NCI-H1417 (cell line): ENCODE measurements at regions not wholly inside any gene's neighbourhood (a gene's known extent, or its start where the extent isn't known, plus 50 kb on each side); places are given as distances from the start of the nearest gene placed in this dataset.
"Not testable (repeated sequence)": the region's sequence is repeated elsewhere in the genome, so short reads cannot be mapped to it uniquely, and the experiment has no call there.

ENCODE experiments used
- DNase-seq, 3 experiments: peaks; one replicate each; lab custom pipeline; 2025; lab: John Stamatoyannopoulos, UW

DNA sequence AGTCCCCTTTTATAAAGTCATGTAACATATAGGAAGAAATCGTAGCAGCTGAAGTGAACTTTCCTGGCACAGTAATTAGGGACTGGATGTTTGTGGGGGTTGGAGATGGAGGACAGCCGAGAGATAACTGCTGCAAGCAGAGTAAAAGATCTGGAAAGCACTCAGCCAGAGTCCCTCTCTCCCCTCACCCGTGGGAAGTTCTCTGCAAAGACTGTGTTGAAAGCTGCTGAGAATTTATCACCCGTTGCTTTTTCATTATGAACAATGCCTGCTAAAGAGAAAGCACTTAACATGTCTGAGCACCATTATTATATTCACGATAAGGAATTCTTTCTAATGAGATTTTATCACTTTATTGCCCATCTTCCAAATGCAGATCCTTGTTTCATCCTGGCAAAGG is 248.8 kb downstream of the SHOX2 start:
- peak in 2 of 3 experiments; percentile 10 to 71 for DNase-seq

DNA sequence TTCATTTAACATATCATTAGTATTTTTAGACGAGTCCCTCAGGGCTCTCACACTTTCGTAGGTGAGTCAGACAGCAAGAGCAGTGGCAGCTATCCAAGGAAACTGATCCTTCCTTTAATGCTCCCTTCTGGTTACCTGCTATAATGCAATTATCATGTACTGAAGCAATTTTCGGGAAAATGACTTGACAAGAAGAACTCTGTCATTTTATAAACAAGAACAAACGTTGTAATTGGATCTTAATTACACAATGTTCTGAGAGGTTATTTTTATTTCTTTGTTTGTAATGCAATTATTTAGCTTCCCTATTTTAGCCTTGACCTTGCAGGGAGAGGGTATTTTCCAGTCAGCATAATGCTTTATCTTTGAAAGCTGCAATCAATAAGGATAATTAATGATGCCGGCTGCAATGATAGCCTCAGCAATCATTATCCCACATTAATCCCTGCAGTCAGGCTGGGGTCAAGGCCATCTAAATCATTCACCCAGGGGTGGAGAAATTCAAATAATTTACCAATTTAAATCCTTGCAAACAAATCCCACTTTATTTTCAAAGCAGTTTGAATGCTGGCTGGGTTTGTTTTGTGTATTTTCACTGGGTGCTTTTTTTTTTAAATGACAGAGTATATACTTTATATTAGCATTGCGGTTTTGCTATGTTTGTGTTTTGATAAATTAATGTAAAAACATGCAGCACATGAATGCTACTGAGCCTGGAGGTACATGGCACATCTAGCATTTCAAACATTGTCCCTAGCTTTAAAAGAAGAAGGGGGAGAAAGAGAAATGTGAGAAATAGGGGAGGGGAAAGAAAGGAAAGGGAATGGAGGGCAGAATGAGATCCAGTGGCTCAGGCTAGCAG is 249.9 kb downstream of the SHOX2 start:
- DNase-seq = peak in 2 of 3 experiments; percentile 84 to 96

DNA sequence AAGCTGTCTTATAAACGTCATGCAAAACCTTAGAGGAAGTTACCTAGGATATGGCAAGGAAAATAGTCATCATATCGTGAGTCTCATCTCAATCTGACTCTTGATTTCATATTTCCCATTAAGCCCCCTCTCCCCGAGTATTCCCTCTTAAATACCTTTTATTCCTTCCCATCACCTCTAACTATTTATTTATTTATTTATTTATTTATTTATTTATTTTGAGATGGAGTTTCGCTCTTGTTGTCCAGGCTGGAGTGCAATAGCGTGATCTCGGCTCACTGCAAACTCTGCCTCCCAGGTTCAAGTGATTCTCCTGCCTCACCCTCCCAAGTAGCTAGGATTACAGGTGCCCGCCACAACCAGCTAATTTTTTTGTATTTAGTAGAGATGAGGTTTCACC is 260.4 kb downstream of the SHOX2 start:
- DNase-seq = not testable (repeated sequence)

DNA sequence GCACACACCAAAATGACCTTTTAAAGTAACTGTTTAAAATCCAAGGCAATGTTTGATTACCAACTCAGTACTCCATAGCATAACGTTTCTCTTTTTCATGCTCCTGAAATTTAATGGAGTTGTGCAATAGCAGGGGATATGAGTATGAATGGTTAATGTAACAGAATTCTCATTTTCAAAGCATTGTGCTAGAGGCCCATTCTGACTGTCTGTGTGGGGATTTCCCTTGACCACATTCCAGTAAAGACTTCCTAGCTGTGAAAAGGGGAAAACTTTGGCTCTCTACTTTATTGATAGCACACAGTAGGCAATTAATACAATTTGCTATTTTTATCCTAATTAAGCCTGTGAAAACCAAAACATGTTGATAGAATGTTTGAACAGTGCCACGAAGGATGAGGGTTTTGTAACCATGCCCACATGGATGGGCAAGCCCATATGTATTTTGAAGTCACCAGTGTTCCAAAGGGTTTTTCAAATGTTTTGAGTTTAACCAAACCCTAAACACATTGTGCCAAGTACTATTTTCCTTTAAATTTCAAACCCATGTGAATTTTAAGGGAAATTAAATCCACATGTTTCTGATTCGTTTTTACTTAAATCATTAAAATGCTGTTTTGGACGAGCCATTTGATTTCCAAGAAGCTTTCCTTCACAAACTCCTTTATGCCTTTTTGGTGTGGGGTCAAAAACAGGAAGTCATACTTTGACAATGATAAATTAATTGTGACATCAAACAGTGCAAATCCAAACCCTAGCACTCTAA is 261.2 kb downstream of the SHOX2 start:
- DNase-seq = no peak

DNA sequence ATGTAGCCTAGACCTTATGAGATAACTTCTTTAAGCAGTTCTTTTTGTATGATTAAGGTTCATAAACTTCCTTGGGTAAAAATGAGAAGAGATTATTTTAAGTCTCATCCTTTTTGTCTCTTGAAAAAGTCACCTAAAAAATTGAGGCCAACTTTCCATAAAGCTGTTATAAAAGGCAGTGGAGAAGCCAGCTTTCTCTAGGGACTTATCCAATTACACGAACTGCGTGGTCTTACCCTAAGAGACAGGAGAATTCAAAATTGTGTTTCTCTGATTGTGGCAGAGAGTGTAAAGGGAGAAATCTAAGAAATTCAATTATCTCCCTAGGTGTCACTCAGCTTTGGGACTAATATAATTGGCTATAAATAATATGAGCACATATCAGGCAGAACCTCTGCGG is 262.0 kb downstream of the SHOX2 start:
- DNase-seq = no peak

DNA sequence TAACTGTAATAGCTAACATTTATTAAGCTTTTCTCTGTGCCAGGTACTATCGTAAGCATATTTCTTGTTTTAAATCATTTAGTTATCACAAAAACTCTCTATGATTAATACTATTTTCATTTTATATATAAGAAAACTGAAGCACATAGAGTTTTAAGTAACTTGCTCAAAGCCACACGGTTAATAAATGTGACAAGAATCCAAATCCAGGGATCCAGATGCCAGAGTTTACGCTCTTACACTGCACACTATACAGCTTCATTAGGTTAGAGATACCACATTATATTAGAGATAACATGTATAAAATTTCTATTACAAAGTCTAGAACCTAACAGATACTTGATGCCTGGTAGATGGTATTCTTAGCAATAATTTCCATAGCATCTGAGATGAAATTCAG is 265.2 kb downstream of the SHOX2 start:
- DNase-seq = no peak

DNA sequence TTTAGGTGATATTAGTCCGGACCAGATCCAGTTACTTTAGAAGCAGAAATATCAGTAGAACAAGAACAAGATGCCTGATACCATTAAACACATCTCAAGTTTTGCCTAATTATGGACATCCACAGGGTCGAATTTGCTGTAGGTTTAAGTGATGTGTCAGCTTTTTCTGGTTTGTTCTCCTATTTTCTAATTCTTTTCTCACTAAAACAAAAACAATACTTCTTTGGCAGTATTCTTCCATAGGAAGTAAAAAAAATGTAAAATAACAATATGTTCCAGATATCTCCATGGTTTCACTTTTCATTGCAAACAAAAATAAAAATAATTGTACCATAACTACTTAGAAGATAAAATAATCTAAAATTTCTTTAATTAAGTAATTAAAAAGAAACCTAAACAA is 265.7 kb downstream of the SHOX2 start:
- no peak for DNase-seq

DNA sequence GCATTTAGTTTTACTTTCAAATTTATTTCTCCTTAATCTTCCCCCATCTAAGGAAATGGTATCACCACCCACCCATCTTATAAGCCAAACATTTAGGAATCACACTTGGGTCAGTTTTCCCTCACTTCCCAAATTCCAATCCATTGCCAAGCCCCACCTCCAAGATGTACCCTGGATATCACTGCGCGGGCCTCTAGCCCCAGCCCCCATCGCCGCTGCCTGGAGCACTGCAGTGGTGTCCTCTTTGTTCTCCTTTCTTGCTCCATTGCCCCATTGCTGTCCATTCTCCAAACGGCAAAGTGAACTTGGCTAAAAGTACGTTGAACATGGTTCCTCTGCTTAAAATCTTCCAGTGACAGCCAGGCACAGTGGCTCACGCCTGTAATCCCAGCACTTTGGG is 267.8 kb downstream of the SHOX2 start:
- DNase-seq = no peak

DNA sequence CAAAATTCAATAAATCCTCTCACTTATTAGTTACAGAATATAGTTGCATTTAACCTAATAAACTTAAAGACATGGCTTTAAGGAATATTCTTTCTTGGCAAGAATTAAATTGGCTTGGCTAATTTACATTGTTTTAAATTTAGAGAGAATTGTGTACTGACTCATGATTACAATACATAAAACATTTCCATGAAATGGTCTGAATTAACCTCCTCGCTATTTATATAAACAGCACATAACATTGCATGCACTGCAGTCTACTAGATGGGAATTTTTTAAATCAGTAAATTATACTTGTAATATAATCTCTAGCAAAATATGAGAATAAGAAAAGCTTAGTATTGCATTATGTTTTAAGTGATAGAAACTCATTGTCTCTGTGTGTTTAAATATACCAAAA is 268.9 kb downstream of the SHOX2 start:
- no peak for DNase-seq

DNA sequence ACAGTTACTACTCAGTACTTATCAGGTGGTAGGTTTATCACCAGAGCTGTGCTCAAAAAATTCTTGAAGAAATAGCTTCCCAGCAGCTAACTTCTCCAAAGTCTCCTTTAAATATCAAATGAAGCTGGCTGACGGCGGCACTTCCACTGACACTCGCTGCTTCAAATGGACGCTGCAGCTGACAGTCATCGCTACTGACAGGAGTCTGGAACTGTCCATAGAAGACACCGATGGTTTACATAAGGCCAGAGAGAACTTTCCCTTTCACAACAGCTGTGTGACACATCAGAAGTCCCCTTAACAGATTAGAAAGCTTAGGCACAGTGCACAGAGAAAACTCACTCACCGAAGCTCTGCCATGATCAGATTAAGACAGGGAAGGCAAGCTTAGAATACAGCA is 270.2 kb downstream of the SHOX2 start:
- no peak for DNase-seq

DNA sequence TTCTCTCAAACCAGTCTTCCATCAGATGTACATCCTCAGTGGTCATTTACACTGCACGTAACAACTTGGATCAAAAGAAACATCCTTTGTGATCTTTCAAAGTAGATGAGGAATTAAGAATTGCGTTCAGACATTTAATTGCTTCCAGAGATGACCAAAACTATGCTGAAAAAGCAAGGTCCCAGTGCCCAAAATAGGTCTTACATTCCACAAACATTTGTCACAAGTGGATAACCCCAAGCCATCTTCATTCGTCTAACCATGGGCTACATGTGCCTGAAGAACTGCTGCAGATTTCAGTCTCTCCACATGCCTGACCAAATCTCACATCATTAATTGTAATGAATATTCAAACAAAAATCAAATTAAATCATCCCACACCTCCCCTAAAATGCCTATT is 273.6 kb downstream of the SHOX2 start:
- DNase-seq = no peak

DNA sequence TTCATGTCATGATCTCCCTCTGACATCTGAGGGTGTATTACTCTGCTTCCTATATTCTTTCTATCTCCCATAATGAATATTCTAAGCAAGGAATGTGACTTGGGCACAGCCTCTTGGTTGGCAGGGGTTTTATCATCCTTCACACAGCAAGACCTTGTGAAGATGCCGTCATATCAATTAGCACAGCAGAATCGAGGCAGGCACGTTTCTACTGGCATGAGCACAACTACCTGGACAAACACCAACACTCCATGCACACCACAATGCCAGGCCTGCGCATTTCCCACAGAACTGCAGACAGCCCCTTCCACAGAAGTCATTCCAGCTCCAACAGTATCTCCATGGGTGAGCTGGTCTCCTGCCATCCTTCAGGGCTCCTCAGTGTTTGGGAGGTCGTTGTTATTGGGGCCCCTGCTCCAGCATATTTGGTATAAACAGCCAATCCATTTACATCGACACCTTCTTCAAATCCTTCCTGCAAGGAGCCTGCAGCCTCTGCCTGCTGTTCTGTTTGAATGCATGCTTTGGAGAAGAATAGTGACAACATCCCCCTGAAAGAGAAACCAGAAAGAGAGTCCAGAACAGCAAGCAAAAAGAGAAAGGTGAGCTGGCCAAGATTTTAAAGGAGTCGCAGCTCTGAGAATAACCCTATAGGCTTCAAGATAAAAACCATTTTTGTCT is 275.5 kb downstream of the SHOX2 start:
- no peak for DNase-seq

DNA sequence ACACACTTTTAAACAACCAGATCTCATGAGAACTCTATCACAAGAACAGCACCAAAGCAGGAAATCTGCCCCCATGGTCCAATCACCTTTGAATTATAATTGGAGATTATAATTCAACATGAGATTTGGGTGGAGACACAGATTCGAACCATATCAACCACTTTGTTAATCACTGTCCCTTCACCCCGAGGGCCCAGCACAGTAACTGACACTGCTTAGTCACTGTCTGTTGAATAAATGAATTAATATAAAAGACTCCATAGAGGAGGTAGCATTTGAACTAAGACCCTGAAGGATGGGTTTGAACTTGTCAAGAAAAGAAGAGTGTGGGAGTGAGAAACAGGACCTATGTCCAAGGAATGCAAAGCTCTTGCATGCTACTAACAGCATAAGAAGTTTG is 276.4 kb downstream of the SHOX2 start:
- no peak for DNase-seq

DNA sequence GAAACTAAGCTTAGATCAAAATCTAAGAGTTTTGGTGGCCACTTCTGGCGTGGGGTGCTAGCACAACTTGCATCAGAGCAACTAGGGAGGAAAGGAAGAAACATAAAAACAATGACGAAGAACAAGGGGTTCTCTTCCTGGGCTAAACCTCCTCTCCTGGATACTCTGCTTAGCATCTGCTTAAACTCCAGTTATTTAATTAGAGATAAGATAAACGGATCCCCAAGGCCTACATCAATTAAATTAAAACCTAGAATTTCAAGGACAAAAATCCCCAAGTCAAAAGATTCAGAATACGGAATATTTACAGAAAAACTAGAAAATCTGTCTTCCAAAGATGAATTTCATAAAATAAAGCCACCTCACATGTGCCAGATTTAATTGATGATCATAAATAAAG is 281.9 kb downstream of the SHOX2 start:
- DNase-seq = no peak

DNA sequence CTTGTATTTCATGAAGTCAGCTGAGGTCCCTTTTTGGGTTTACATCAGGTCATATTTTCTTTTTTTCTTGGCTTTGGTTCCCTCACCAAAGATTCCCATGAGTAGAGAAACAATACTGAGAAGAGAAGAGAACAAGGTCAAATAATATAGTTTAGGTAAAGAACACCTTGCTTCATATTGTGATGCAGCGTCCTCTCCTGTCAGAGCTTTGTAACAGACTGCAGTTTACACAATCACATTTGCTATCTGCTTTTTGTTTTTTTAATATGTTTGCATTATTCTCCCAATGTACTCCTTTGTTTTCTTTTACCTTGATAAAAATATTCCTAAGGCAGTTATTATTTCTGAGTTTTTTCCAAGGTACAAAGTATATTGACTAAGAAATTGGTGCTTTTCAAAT is 283.2 kb downstream of the SHOX2 start:
- DNase-seq = no peak

DNA sequence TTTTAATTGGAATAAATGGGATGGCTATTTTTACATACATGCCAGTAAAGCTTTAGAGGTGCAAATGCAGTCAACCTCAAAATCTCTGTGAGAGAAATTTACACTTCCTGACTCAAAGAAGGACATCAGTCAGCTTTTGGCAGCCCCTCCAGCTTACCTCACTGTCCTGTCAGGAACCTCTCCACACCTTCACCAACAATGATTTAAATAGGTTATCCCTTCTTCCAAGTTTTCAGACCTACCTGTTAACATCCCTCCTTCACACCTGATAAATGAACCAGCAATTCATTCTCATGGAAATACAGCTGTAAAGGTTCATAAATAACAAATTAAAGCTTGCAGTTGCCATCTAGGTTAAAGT is 286.1 kb downstream of the SHOX2 start:
- no peak for DNase-seq

DNA sequence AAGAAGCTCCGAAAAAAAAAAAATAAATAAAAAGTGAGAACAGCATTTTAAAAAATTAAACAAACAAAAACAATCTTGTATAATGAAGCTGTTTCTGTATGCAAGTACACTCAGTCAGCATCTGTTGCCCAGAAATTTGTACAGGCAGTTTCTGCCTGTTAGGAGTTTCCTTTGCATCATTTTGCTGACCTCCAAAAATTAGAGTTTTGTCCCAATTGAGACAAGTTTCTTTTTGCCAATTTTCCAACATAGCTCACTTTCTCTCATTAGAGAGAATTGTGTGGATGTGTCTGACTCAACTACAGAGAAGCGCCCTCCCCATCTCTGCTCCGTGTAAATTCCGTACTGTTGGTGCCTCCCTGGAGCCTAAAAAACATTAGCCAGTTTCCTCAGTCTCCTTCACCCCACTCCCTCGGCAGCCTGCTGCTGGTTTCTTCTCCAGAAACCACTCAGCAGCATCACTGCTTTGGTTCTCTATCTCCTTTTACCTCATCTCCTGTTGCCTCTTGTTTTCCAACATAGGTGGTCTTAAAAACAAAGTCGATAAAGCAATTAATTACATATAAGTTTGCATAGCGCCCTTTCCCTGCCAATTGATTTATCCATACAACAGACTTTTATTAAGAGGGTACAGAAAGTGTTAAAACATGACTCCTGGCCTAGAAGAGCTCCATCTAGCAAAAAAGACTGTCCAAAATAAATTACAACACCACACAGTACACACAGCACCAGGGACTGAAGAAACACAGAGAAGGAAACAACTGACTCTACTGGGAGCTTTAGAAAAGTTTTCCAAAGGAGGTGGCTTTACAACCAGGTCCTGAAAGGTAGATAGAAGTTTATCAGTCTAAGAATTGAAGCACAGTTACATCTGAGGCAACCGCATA is 286.7 kb downstream of the SHOX2 start:
- DNase-seq = no peak

DNA sequence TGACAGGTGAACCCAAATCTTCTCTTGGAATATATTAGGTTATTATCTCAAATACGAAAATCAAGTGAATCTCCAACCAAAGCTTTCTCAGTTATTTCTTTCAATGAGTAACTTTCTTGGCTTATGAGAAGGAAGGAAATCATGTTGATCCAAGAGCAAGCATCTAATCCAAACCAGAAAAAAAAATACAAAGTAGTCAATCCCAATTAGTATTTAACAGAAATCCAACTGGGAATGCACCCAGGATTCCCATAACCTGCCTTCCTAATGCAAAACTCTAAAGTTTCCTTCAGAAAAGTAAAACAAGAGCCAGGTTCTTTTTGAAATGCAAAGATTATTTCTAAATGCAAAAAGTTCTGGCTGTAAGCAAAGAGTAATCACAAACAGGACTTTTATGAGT is 289.3 kb downstream of the SHOX2 start:
- no peak for DNase-seq

DNA sequence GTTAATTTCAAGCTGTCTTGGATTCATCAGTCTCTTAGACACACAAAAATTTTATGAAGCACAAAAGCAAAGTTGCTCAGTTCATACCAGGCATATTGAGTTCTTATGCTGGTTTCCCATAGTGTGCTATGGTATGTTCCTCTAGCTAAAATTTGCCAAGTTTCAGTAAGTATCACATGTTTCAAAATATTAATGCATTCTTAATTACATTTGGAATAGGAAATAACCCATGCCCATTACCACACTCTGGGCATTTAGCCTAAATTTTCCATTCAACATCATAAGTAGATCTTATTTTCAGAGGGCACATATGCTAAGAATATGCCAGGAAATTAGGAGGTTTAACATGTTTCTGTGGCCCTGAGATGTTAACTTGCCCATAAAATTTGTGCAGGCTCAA is 289.9 kb downstream of the SHOX2 start:
- DNase-seq = no peak

DNA sequence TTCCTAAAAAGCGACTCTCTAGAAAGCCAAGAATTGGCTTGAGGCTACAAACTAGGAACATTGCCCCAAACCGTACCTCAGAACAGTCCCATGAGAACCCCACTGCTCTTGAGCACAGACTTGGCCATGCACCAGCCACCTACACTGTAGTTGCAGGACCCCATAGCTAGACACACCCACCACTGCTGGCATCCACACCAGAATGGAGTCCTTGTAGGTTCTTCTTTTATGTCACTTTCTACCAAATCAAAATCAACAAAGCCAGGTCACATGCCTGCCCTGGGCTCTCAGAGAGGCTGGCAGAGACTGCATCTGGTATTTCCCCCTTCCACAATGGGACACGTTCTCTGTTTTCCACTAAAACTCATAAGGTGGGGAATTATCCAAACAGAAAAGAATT is 290.5 kb downstream of the SHOX2 start:
- DNase-seq = no peak

DNA sequence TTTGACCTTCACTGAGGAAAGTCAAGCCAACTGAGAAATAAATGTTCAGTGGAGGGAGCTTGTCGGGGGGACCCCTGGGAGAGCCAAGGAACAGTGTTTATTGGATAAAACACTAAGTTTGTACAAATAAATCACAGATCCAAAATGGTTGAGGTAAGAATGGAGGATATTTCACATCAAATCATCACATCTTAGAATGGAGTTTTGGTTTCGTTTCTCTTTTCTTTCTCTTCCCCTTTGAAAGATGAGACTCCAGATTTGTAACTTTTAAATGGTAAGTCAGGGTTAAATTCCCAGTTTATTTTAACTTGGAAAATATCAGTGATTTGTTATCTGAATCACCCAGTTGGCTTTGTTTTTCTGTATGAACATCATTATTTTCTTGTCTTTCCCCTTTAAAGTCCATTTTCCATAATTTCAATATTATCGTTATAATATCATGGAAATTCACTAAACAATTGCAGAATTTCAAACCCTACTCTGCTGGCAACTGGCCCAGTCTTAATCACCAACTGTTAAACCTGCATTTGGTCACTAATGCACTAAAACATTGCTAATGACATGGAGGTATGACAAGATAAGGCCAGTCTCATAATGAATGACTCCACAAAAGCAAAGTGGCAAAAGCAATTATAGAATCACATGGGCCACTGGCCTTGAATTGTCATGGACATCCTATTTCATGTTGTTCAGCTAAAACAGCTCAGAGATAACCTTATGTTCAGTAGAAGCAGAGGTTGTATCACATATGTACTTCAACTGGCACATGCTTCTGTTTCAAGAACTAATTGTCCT is 295.1 kb downstream of the SHOX2 start:
- peak in 2 of 3 experiments; percentile 49 to 86 for DNase-seq
